Mesendoderm (in vitro differentiated cells): ENCODE measurements at regions not wholly inside any gene's neighbourhood (a gene's known extent, or its start where the extent isn't known, plus 50 kb on each side); places are given as distances from the start of the nearest gene placed in this dataset.

ENCODE experiments used
- DNase-seq: peaks from one replicate; pipeline ENCODE4 v3.0.0; 2013
- H2AK5ac ChIP-seq: 2 replicates; pipeline ENCODE4 v1.6.1; 2013; ENCODE audit warnings: low read length, inconsistent platforms
- H2BK120ac ChIP-seq: 2 replicates; pipeline ENCODE4 v1.6.1; 2013; ENCODE audit warnings: low read depth, mild to moderate bottlenecking, low read length, moderate library complexity, mixed read lengths
- H2BK15ac ChIP-seq: replicated peaks from 2 replicates; pipeline ENCODE4 v1.6.1; 2013; ENCODE audit warnings: low read depth, mild to moderate bottlenecking, moderate library complexity
- H2BK5ac ChIP-seq: 2 replicates; pipeline ENCODE4 v1.6.1; 2013; ENCODE audit warnings: low read length, inconsistent platforms
- H3K18ac ChIP-seq: 2 replicates; pipeline ENCODE4 v1.6.1; 2013; ENCODE audit warnings: mild to moderate bottlenecking, low read length, mixed read lengths
- H3K23ac ChIP-seq: one replicate; pipeline ENCODE4 v1.6.1; 2013; ENCODE audit warnings: low read length
- H3K27ac ChIP-seq: 2 replicates; pipeline ENCODE4 v1.5.1; 2013; ENCODE audit warnings: low read depth, mild to moderate bottlenecking, inconsistent platforms, low read length, moderate library complexity
- H3K27me3 ChIP-seq: 2 replicates; pipeline ENCODE4 v1.6.1; 2013; ENCODE audit warnings: low read length, control low read depth, mild to moderate bottlenecking, inconsistent platforms; ENCODE audit not compliant: insufficient read depth, poor library complexity
- H3K36me3 ChIP-seq: 2 replicates; pipeline ENCODE4 v1.6.1; 2013; ENCODE audit warnings: low read length, inconsistent platforms; ENCODE audit not compliant: control insufficient read depth, insufficient read depth
- H3K4ac ChIP-seq: one replicate; pipeline ENCODE4 v1.6.1; 2013; ENCODE audit warnings: low read depth, mild to moderate bottlenecking, low read length, moderate library complexity
- H3K4me1 ChIP-seq: 2 replicates; pipeline ENCODE4 v1.6.1; 2013; ENCODE audit warnings: low read depth, low read length, inconsistent platforms; ENCODE audit not compliant: control insufficient read depth
- H3K4me2 ChIP-seq: 2 replicates; pipeline ENCODE4 v1.6.1; 2013; ENCODE audit warnings: low read length
- H3K4me3 ChIP-seq: 2 replicates; pipeline ENCODE4 v1.5.1; 2013; ENCODE audit warnings: mild to moderate bottlenecking, low read length
- H3K56ac ChIP-seq: one replicate; pipeline ENCODE4 v1.6.1; 2013; ENCODE audit warnings: low read length
- H3K79me1 ChIP-seq: 2 replicates; pipeline ENCODE4 v1.6.1; 2013; ENCODE audit warnings: low read length, inconsistent platforms
- H3K79me2 ChIP-seq: 2 replicates; pipeline ENCODE4 v1.6.1; 2013; ENCODE audit warnings: mild to moderate bottlenecking, low read length; ENCODE audit not compliant: control insufficient read depth, insufficient read depth
- H3K9ac ChIP-seq: 2 replicates; pipeline ENCODE4 v1.6.1; 2013; ENCODE audit warnings: low read length, inconsistent platforms
- H4K5ac ChIP-seq: one replicate; pipeline ENCODE4 v1.6.1; 2013; ENCODE audit warnings: low read length
- H4K8ac ChIP-seq: one replicate; pipeline ENCODE4 v1.6.1; 2013; ENCODE audit warnings: low read depth, mild to moderate bottlenecking, control low read depth, low read length, moderate library complexity
- whole genome bisulfite sequencing: extraction: QIAGEN DNeasy Blood & Tissue Kit; methylation state at CpG from one replicate; pipeline ENCODE4 v1.1.7; 2013; ENCODE audit warnings: low lambda C conversion rate, missing lambda C conversion rate; ENCODE audit not compliant: insufficient coverage; ENCODE audit errors: extremely low coverage; 5-methylcytosine and 5-hydroxymethylcytosine counted together

DNA sequence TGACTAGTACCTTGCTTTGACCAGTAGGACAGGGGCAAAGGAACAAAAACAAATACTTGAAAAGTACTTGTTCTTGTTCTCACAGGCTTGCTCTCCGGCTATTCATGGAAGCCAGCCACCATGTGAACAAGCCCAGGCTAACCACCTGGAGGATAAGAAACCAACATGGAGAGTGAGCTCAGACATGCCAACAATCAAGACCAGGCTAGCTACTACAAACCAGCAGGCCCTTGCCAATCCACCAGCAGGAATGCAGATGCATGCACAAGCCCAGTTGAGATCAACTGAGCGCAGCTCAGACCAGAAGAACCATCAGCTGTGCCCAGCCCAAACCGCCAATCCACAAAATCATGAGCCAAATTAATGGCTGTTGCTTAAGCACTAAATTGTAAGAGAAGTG is 180.1 kb upstream of the ISX start:
- H2BK5ac ChIP-seq = no peak overlapping the region
- no peak overlapping the region for H3K4me2 ChIP-seq
- H3K4me1 ChIP-seq = no peaks in the 10 kb centered on the region
- no peak overlapping the region for H4K5ac ChIP-seq
- H2BK15ac ChIP-seq = no peak overlapping the region
- H3K4ac ChIP-seq = no peak overlapping the region
- H3K18ac ChIP-seq = no peak overlapping the region
- H3K9ac ChIP-seq = no peak overlapping the region
- no CpG with 5 or more reads among the region's 3 CpGs for WGBS
- H3K27me3 ChIP-seq = no peaks in the 10 kb centered on the region
- H3K27ac ChIP-seq = no peak overlapping the region
- no peaks in the 10 kb centered on the region for H3K36me3 ChIP-seq
- H2BK120ac ChIP-seq = no peak overlapping the region
- no peak overlapping the region for H4K8ac ChIP-seq
- H3K79me1 ChIP-seq = no peaks in the 10 kb centered on the region
- H2AK5ac ChIP-seq = no peak overlapping the region
- no peaks in the 10 kb centered on the region for H3K79me2 ChIP-seq
- no peak overlapping the region for H3K23ac ChIP-seq
- DNase-seq = no peak
- H3K4me3 ChIP-seq = no peak overlapping the region
- no peak overlapping the region for H3K56ac ChIP-seq

DNA sequence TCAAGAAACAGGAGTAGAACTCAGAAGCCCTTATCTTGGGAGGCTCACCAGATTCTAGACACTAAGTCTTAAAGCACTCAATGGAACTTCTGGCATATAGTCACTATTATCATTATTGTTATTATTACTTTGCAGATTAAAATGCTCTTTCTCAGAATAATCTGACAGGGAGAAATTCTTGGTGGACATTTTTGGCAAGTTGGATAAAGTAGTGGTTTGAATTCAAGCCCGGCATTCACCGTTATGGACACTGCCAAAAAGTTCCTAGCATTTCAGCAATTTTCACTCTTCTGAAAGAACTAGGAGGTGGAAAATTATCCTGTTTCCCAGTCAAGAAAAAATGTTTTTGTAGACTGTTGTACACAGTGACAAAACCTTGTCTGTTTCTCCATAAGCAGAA is 179.6 kb upstream of the ISX start:
- H3K56ac ChIP-seq = no peak overlapping the region
- H3K36me3 ChIP-seq = no peaks in the 10 kb centered on the region
- WGBS = no CpG with 5 or more reads among the region's 2 CpGs
- H3K9ac ChIP-seq = no peak overlapping the region
- H3K27me3 ChIP-seq = no peaks in the 10 kb centered on the region
- H3K4me3 ChIP-seq = no peak overlapping the region
- H2BK120ac ChIP-seq = no peak overlapping the region
- no peak overlapping the region for H3K4ac ChIP-seq
- no peaks in the 10 kb centered on the region for H3K4me1 ChIP-seq
- no peak overlapping the region for H2BK15ac ChIP-seq
- H3K18ac ChIP-seq = no peak overlapping the region
- no peaks in the 10 kb centered on the region for H3K79me2 ChIP-seq
- H2AK5ac ChIP-seq = no peak overlapping the region
- H2BK5ac ChIP-seq = no peak overlapping the region
- DNase-seq = no peak
- H3K23ac ChIP-seq = no peak overlapping the region
- no peak overlapping the region for H4K8ac ChIP-seq
- no peak overlapping the region for H3K27ac ChIP-seq
- H4K5ac ChIP-seq = no peak overlapping the region
- no peak overlapping the region for H3K4me2 ChIP-seq
- no peaks in the 10 kb centered on the region for H3K79me1 ChIP-seq

GRCh38 chr22:34886812-34887211 is 179.1 kb upstream of the ISX start:
- Histone ChIP-seq H2BK5ac (no peak overlapping the region), H2BK15ac (no peak overlapping the region), H2AK5ac (no peak overlapping the region), H3K36me3 (no peaks in the 10 kb centered on the region), H3K18ac (no peak overlapping the region), H4K5ac (no peak overlapping the region), H4K8ac (no peak overlapping the region), H3K4me2 (no peak overlapping the region), H3K4ac (no peak overlapping the region), H2BK120ac (no peak overlapping the region), H3K79me1 (no peaks in the 10 kb centered on the region), H3K23ac (no peak overlapping the region), H3K27ac (no peak overlapping the region), H3K79me2 (no peaks in the 10 kb centered on the region), H3K4me3 (no peak overlapping the region), H3K27me3 (no peaks in the 10 kb centered on the region), H3K9ac (no peak overlapping the region), H3K56ac (no peak overlapping the region), H3K4me1 (no peaks in the 10 kb centered on the region)
- WGBS = no CpG with 5 or more reads among the region's 1 CpG
- no peak for DNase-seq

DNA sequence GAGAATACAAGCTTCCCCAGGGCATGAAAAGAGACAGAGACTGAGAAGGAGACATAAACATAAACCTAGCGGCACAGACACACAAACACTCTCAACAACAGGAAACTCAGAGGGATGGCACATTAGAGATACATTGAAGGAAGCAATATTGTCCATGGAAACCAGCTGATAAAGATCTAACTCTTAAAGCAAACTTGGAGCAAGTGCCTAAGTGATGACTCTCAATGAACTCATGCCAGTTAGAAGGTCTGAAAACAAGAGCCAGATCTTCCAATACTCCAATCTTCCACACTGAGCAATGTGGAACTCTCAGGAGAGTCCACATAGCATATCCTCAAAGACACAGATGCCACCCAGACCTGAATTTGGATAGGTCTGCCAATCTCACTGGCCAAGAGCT is 168.8 kb upstream of the ISX start:
- DNase-seq = no peak
- no peak overlapping the region for H2BK15ac ChIP-seq
- no peaks in the 10 kb centered on the region for H3K79me2 ChIP-seq
- no peak overlapping the region for H3K56ac ChIP-seq
- no peak overlapping the region for H2BK5ac ChIP-seq
- no peak overlapping the region for H3K18ac ChIP-seq
- no peak overlapping the region for H3K9ac ChIP-seq
- H3K4me3 ChIP-seq = no peak overlapping the region
- no peak overlapping the region for H3K4me2 ChIP-seq
- no peak overlapping the region for H3K23ac ChIP-seq
- H4K5ac ChIP-seq = no peak overlapping the region
- H3K4me1 ChIP-seq = no peaks in the 10 kb centered on the region
- no peak overlapping the region for H3K4ac ChIP-seq
- H2AK5ac ChIP-seq = no peak overlapping the region
- no peak overlapping the region for H2BK120ac ChIP-seq
- H3K27me3 ChIP-seq = no peaks in the 10 kb centered on the region
- no peak overlapping the region for H3K27ac ChIP-seq
- no peaks in the 10 kb centered on the region for H3K79me1 ChIP-seq
- no CpG with 5 or more reads among the region's 1 CpG for WGBS
- no peaks in the 10 kb centered on the region for H3K36me3 ChIP-seq
- no peak overlapping the region for H4K8ac ChIP-seq

- no peak overlapping the region for H2AK5ac ChIP-seq
Measured at GRCh38 chr22:34902335-34902734, 163.6 kb upstream of the ISX start.

DNA sequence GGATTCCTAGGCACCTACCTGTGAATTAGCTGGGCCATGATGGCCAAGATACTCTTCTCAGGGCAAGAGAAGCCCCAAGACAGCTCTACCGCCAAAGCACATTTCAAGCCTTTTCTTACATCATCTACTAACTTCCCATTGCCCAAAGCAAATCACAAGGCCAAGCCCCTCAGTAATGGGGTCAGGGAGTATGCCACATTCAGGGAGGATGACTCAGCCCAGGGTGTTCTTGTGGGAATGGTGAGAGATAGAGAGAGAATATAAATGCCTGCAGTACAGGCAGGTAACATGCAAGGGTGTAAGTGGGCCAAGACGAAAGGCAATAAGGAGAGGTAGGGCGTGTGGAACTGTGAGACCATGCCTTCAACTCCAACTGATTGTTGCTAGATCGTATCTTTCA is 162.5 kb upstream of the ISX start:
- H3K27ac ChIP-seq = no peak overlapping the region
- H3K27me3 ChIP-seq = no peaks in the 10 kb centered on the region
- H3K4ac ChIP-seq = no peak overlapping the region
- no peak overlapping the region for H3K4me3 ChIP-seq
- H3K4me2 ChIP-seq = no peak overlapping the region
- H3K56ac ChIP-seq = no peak overlapping the region
- no peak overlapping the region for H2BK5ac ChIP-seq
- no peak overlapping the region for H3K23ac ChIP-seq
- H3K36me3 ChIP-seq = no peaks in the 10 kb centered on the region
- H3K4me1 ChIP-seq = no peaks in the 10 kb centered on the region
- WGBS = no CpG with 5 or more reads among the region's 4 CpGs
- no peak overlapping the region for H2BK120ac ChIP-seq
- no peak overlapping the region for H2AK5ac ChIP-seq
- no peak overlapping the region for H4K5ac ChIP-seq
- H3K79me1 ChIP-seq = no peaks in the 10 kb centered on the region
- no peak overlapping the region for H4K8ac ChIP-seq
- no peak overlapping the region for H2BK15ac ChIP-seq
- H3K9ac ChIP-seq = no peak overlapping the region
- no peak overlapping the region for H3K18ac ChIP-seq
- H3K79me2 ChIP-seq = no peaks in the 10 kb centered on the region
- peak; percentile 51 for DNase-seq

More at GRCh38 chr22:34902335-34902734, 163.6 kb upstream of the ISX start:
- Histone ChIP-seq H3K36me3 (no peaks in the 10 kb centered on the region), H2BK15ac (no peak overlapping the region), H3K23ac (no peak overlapping the region), H2BK5ac (no peak overlapping the region), H3K56ac (no peak overlapping the region), H3K4ac (no peak overlapping the region), H3K9ac (no peak overlapping the region), H4K5ac (no peak overlapping the region), H3K27me3 (no peaks in the 10 kb centered on the region), H4K8ac (no peak overlapping the region), H3K4me1 (no peaks in the 10 kb centered on the region), H2BK120ac (no peak overlapping the region), H3K79me2 (no peaks in the 10 kb centered on the region), H3K18ac (no peak overlapping the region), H3K27ac (no peak overlapping the region), H3K4me3 (no peak overlapping the region), H3K4me2 (no peak overlapping the region), H3K79me1 (no peaks in the 10 kb centered on the region)
- DNase-seq = peak; percentile 47
